Erythroblast (primary cell): ENCODE measurements at regions not wholly inside any gene's neighbourhood (a gene's known extent, or its start where the extent isn't known, plus 50 kb on each side); places are given as distances from the start of the nearest gene placed in this dataset.

ENCODE experiments used
- GATA1 ChIP-seq: IDR thresholded peaks from 2 replicates; pipeline ENCODE4 v1.6.1; 2011; ENCODE audit warnings: low read depth, mild to moderate bottlenecking, control low read depth, low read length, moderate library complexity
- POLR2A ChIP-seq: IDR thresholded peaks from 2 replicates; pipeline ENCODE4 v1.6.1; 2011; ENCODE audit warnings: mild to moderate bottlenecking, low read length

DNA sequence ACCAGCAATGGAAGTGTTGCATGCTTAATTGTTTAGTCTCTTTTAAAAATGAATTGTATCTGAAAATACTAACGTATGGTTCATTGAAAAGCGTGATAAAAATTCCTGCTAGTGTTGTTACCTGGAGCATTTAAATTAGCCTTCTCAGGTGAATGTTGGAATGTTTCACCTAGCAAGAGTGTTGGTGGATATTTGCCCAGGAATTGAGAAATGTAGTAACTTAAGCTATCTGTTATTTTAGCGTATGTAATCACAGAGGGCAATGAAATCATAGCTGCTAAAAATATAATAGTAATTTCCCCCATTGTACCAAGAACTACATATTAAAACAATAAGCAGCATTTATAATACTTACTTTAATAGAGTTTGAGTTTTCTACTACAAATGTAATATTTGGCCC, 166.1 kb upstream of the KIAA1217 start:
- TF ChIP-seq POLR2A (no peak), GATA1 (no peak)
